ENCODE measurements at regions not wholly inside any gene's neighbourhood (a gene's known extent, or its start where the extent isn't known, plus 50 kb on each side); places are given as distances from the start of the nearest gene placed in this dataset.

- H3K9ac ChIP-seq (ENCODE audit: low read length) = no peak overlapping the region
- H4K8ac ChIP-seq (ENCODE audit: low read length) = no peak overlapping the region
- no peak overlapping the region for H3K4me2 ChIP-seq (ENCODE audit: low read length, poor library complexity, severe bottlenecking)
- 98% methylated on average over 2 of the region's 2 CpGs for WGBS
- H3K4me3 ChIP-seq (ENCODE audit: insufficient read depth in 1 of 2, low read depth in 1 of 2, low read length in 2 of 2) = no peak overlapping the region
- H3K14ac ChIP-seq (ENCODE audit: low read length in 2 of 2) = no peak overlapping the region
- H3K18ac ChIP-seq (ENCODE audit: low read depth in 1 of 2, low read length in 2 of 2) = no peak overlapping the region
- H3K79me1 ChIP-seq (replicated peaks; ENCODE audit: low read length, poor library complexity, severe bottlenecking) = no peaks in the 10 kb centered on the region
- H2AFZ ChIP-seq (ENCODE audit: low read depth, low read length) = no peak overlapping the region
- H4K91ac ChIP-seq (ENCODE audit: low read length) = no peak overlapping the region
- H3K4ac ChIP-seq (ENCODE audit: low read depth in 1 of 2, low read length in 2 of 2) = no peak overlapping the region
- peak; percentile 13 for DNase-seq
- H3K27me3 ChIP-seq (ENCODE audit: control insufficient read depth in 1 of 2, insufficient read depth in 1 of 2, low read length in 2 of 2) = no peaks in the 10 kb centered on the region
- H3K36me3 ChIP-seq (ENCODE audit: control insufficient read depth in 1 of 2, insufficient read depth in 2 of 2, low read depth in 1 of 2, low read length in 2 of 2) = no peaks in the 10 kb centered on the region
- no peaks in the 10 kb centered on the region for H3K9me3 ChIP-seq (ENCODE audit: control insufficient read depth, low read length)
- H3K4me1 ChIP-seq (ENCODE audit: control insufficient read depth, insufficient read depth, low read depth, low read length) = no peaks in the 10 kb centered on the region
- no peak overlapping the region for H3K23ac ChIP-seq (ENCODE audit: low read length in 2 of 2)
- no peak overlapping the region for H2BK15ac ChIP-seq (ENCODE audit: low read depth, poor library complexity, severe bottlenecking)
- no peak overlapping the region for H2BK12ac ChIP-seq (ENCODE audit: low read length in 2 of 2)
- H2AK5ac ChIP-seq (ENCODE audit: low read length, severe bottlenecking) = no peak overlapping the region
- no peak overlapping the region for H2BK120ac ChIP-seq (ENCODE audit: low read depth, low read length)
- no peak overlapping the region for H2BK5ac ChIP-seq (ENCODE audit: low read depth, low read length, poor library complexity, severe bottlenecking)
- H3K27ac ChIP-seq (ENCODE audit: low read length, poor library complexity, severe bottlenecking) = no peak overlapping the region
These were observed 548.0 kb upstream of the LUZP2 start for GRCh38 chr11:23948851-23949250.

- H3K9ac ChIP-seq (ENCODE audit: low read length) = no peak overlapping the region
- no peak overlapping the region for H2AFZ ChIP-seq (ENCODE audit: low read depth, low read length)
- H3K36me3 ChIP-seq (ENCODE audit: control insufficient read depth in 1 of 2, insufficient read depth in 2 of 2, low read depth in 1 of 2, low read length in 2 of 2) = no peaks in the 10 kb centered on the region
- H3K27me3 ChIP-seq (ENCODE audit: control insufficient read depth in 1 of 2, insufficient read depth in 1 of 2, low read length in 2 of 2) = no peaks in the 10 kb centered on the region
- no peak overlapping the region for H3K4ac ChIP-seq (ENCODE audit: low read depth in 1 of 2, low read length in 2 of 2)
- no peak overlapping the region for H2BK15ac ChIP-seq (ENCODE audit: low read depth, poor library complexity, severe bottlenecking)
- H2AK5ac ChIP-seq (ENCODE audit: low read length, severe bottlenecking) = no peak overlapping the region
- no peak overlapping the region for H2BK12ac ChIP-seq (ENCODE audit: low read length in 2 of 2)
- H3K9me3 ChIP-seq (ENCODE audit: control insufficient read depth, low read length) = no peaks in the 10 kb centered on the region
- no peak overlapping the region for H4K91ac ChIP-seq (ENCODE audit: low read length)
- no peak overlapping the region for H2BK5ac ChIP-seq (ENCODE audit: low read depth, low read length, poor library complexity, severe bottlenecking)
- H2BK120ac ChIP-seq (ENCODE audit: low read depth, low read length) = no peak overlapping the region
- no peak overlapping the region for H3K18ac ChIP-seq (ENCODE audit: low read depth in 1 of 2, low read length in 2 of 2)
- WGBS = 73% methylated on average over 1 of the region's 2 CpGs
- no peaks in the 10 kb centered on the region for H3K79me1 ChIP-seq (replicated peaks; ENCODE audit: low read length, poor library complexity, severe bottlenecking)
- H3K4me2 ChIP-seq (ENCODE audit: low read length, poor library complexity, severe bottlenecking) = no peak overlapping the region
- no peak overlapping the region for H3K27ac ChIP-seq (ENCODE audit: low read length, poor library complexity, severe bottlenecking)
- H3K4me1 ChIP-seq (ENCODE audit: control insufficient read depth, insufficient read depth, low read depth, low read length) = no peaks in the 10 kb centered on the region
- no peak for DNase-seq
- no peak overlapping the region for H3K14ac ChIP-seq (ENCODE audit: low read length in 2 of 2)
- H4K8ac ChIP-seq (ENCODE audit: low read length) = no peak overlapping the region
- no peak overlapping the region for H3K23ac ChIP-seq (ENCODE audit: low read length in 2 of 2)
- no peak overlapping the region for H3K4me3 ChIP-seq (ENCODE audit: insufficient read depth in 1 of 2, low read depth in 1 of 2, low read length in 2 of 2)
These were observed 542.7 kb upstream of the LUZP2 start for GRCh38 chr11:23953951-23954710.

- Histone ChIP-seq H3K9me3 (ENCODE audit: control insufficient read depth, low read length) (no peaks in the 10 kb centered on the region), H3K23ac (ENCODE audit: low read length in 2 of 2) (no peak overlapping the region), H3K18ac (ENCODE audit: low read depth in 1 of 2, low read length in 2 of 2) (no peak overlapping the region), H3K27me3 (ENCODE audit: control insufficient read depth in 1 of 2, insufficient read depth in 1 of 2, low read length in 2 of 2) (no peaks in the 10 kb centered on the region), H4K8ac (ENCODE audit: low read length) (no peak overlapping the region), H4K91ac (ENCODE audit: low read length) (no peak overlapping the region), H2AK5ac (ENCODE audit: low read length, severe bottlenecking) (no peak overlapping the region), H2BK5ac (ENCODE audit: low read depth, low read length, poor library complexity, severe bottlenecking) (no peak overlapping the region), H3K9ac (ENCODE audit: low read length) (no peak overlapping the region), H2AFZ (ENCODE audit: low read depth, low read length) (no peak overlapping the region), H2BK15ac (ENCODE audit: low read depth, poor library complexity, severe bottlenecking) (no peak overlapping the region), H2BK12ac (ENCODE audit: low read length in 2 of 2) (no peak overlapping the region), H3K79me1 (replicated peaks; ENCODE audit: low read length, poor library complexity, severe bottlenecking) (no peaks in the 10 kb centered on the region), H3K4me3 (ENCODE audit: insufficient read depth in 1 of 2, low read depth in 1 of 2, low read length in 2 of 2) (no peak overlapping the region), H3K4me2 (ENCODE audit: low read length, poor library complexity, severe bottlenecking) (no peak overlapping the region), H3K4me1 (ENCODE audit: control insufficient read depth, insufficient read depth, low read depth, low read length) (no peaks in the 10 kb centered on the region), H3K36me3 (ENCODE audit: control insufficient read depth in 1 of 2, insufficient read depth in 2 of 2, low read depth in 1 of 2, low read length in 2 of 2) (no peaks in the 10 kb centered on the region), H2BK120ac (ENCODE audit: low read depth, low read length) (no peak overlapping the region), H3K4ac (ENCODE audit: low read depth in 1 of 2, low read length in 2 of 2) (no peak overlapping the region), H3K27ac (ENCODE audit: low read length, poor library complexity, severe bottlenecking) (no peak overlapping the region), H3K14ac (ENCODE audit: low read length in 2 of 2) (no peak overlapping the region)
- 100% methylated on average over 1 of the region's 3 CpGs for WGBS
- no peak for DNase-seq
These were observed 542.1 kb upstream of the LUZP2 start for GRCh38 chr11:23954730-23955129.

DNA sequence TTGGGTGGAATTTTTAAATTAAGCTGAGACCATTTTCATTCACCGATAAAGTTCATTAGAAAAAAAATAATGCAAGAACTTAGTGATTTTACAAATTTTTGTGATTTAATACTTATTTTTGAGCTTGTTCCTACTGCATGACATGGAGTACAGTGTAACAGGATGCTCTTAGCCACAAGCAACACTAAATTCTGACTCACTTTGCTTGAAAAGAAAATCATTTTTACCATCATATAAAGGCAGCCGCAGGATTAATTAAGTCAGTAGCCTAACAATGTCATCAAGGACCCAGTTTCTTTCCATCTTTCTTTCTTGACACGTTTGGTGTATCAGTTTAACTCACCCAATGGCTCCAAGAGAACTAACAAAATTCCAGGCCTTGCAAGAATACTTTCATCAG lies 540.3 kb upstream of the LUZP2 start:
- H3K79me1 ChIP-seq (replicated peaks; ENCODE audit: low read length, poor library complexity, severe bottlenecking) = no peaks in the 10 kb centered on the region
- H3K4me1 ChIP-seq (ENCODE audit: control insufficient read depth, insufficient read depth, low read depth, low read length) = no peaks in the 10 kb centered on the region
- H3K27ac ChIP-seq (ENCODE audit: low read length, poor library complexity, severe bottlenecking) = no peak overlapping the region
- H3K27me3 ChIP-seq (ENCODE audit: control insufficient read depth in 1 of 2, insufficient read depth in 1 of 2, low read length in 2 of 2) = no peaks in the 10 kb centered on the region
- no peak overlapping the region for H2BK5ac ChIP-seq (ENCODE audit: low read depth, low read length, poor library complexity, severe bottlenecking)
- H2BK15ac ChIP-seq (ENCODE audit: low read depth, poor library complexity, severe bottlenecking) = no peak overlapping the region
- H2BK12ac ChIP-seq (ENCODE audit: low read length in 2 of 2) = no peak overlapping the region
- H2AFZ ChIP-seq (ENCODE audit: low read depth, low read length) = no peak overlapping the region
- no peak overlapping the region for H3K14ac ChIP-seq (ENCODE audit: low read length in 2 of 2)
- no peak overlapping the region for H3K18ac ChIP-seq (ENCODE audit: low read depth in 1 of 2, low read length in 2 of 2)
- DNase-seq = no peak
- H3K23ac ChIP-seq (ENCODE audit: low read length in 2 of 2) = no peak overlapping the region
- H3K9ac ChIP-seq (ENCODE audit: low read length) = no peak overlapping the region
- no peaks in the 10 kb centered on the region for H3K9me3 ChIP-seq (ENCODE audit: control insufficient read depth, low read length)
- WGBS = 65% methylated on average over 2 of the region's 3 CpGs
- H3K4me2 ChIP-seq (ENCODE audit: low read length, poor library complexity, severe bottlenecking) = no peak overlapping the region
- no peak overlapping the region for H3K4ac ChIP-seq (ENCODE audit: low read depth in 1 of 2, low read length in 2 of 2)
- H4K91ac ChIP-seq (ENCODE audit: low read length) = no peak overlapping the region
- H3K36me3 ChIP-seq (ENCODE audit: control insufficient read depth in 1 of 2, insufficient read depth in 2 of 2, low read depth in 1 of 2, low read length in 2 of 2) = no peaks in the 10 kb centered on the region
- H2BK120ac ChIP-seq (ENCODE audit: low read depth, low read length) = no peak overlapping the region
- H3K4me3 ChIP-seq (ENCODE audit: insufficient read depth in 1 of 2, low read depth in 1 of 2, low read length in 2 of 2) = no peak overlapping the region
- H4K8ac ChIP-seq (ENCODE audit: low read length) = no peak overlapping the region
- no peak overlapping the region for H2AK5ac ChIP-seq (ENCODE audit: low read length, severe bottlenecking)
